Neural cell (in vitro differentiated cells): ENCODE measurements at regions not wholly inside any gene's neighbourhood (a gene's known extent, or its start where the extent isn't known, plus 50 kb on each side); places are given as distances from the start of the nearest gene placed in this dataset.

ENCODE experiments used
- H2AFZ ChIP-seq: fragments of 200-600, 300-800 bp; sonication (generic), shearing (Covaris generic); 2 replicates; pipeline ENCODE4 v1.6.0; 2014; ENCODE audit warnings: low read depth, mild to moderate bottlenecking, antibody characterized with exemption, low read length, moderate library complexity
- H3F3A ChIP-seq: fragments of 200-600 bp; shearing (Covaris generic); 2 replicates; pipeline ENCODE4 v1.6.1; 2016; ENCODE audit warnings: mild to moderate bottlenecking, moderate library complexity, mixed read lengths, antibody characterized with exemption, low read length; ENCODE audit not compliant: insufficient read depth, poor library complexity, severe bottlenecking
- H3K27ac ChIP-seq: fragments of 200-600, 300-800 bp; sonication (generic), shearing (Covaris generic); 2 replicates; pipeline ENCODE4 v1.5.1; 2014; ENCODE audit warnings: mild to moderate bottlenecking, low read length, moderate library complexity
- H3K27me3 ChIP-seq: fragments of 300-800, 200-600 bp; sonication (generic), shearing (Covaris generic); 2 replicates; pipeline ENCODE4 v1.6.0; 2014; ENCODE audit warnings: mild to moderate bottlenecking, low read depth, low read length, moderate library complexity; ENCODE audit not compliant: insufficient read depth
- H3K36me3 ChIP-seq: fragments of 300-800, 200-600 bp; sonication (generic), shearing (Covaris generic); 2 replicates; pipeline ENCODE4 v1.5.1; 2014; ENCODE audit warnings: mild to moderate bottlenecking, antibody characterized with exemption, low read length, moderate library complexity; ENCODE audit not compliant: insufficient read depth
- H3K4me2 ChIP-seq: fragments of 300-800, 200-600 bp; sonication (generic), shearing (Covaris generic); 2 replicates; pipeline ENCODE4 v1.6.0; 2014; ENCODE audit warnings: mild to moderate bottlenecking, low read length
- H3K4me3 ChIP-seq: fragments of 300-800, 200-600 bp; sonication (generic), shearing (Covaris generic); 2 replicates; pipeline ENCODE4 v1.5.1; 2014; ENCODE audit warnings: mild to moderate bottlenecking, low read length, moderate library complexity
- H3K79me2 ChIP-seq: fragments of 200-600 bp; shearing (Covaris generic); replicated peaks from 2 replicates; pipeline ENCODE4 v1.6.0; 2014; ENCODE audit warnings: mild to moderate bottlenecking, low read length, moderate library complexity; ENCODE audit not compliant: insufficient read depth
- H3K9ac ChIP-seq: fragments of 300-800, 200-600 bp; sonication (generic), shearing (Covaris generic); 2 replicates; pipeline ENCODE4 v1.6.1; 2016; ENCODE audit warnings: mild to moderate bottlenecking, low read length, mixed read lengths
- H3K9me2 ChIP-seq: fragments of 200-600 bp; shearing (Covaris generic); 2 replicates; pipeline ENCODE4 v1.6.1; 2016; ENCODE audit warnings: mild to moderate bottlenecking, low read length, mixed read lengths; ENCODE audit not compliant: insufficient read depth
- H3K9me3 ChIP-seq: fragments of 200-600, 300-800 bp; sonication (generic), shearing (Covaris generic); 2 replicates; pipeline ENCODE4 v1.6.1; 2016; ENCODE audit warnings: mild to moderate bottlenecking, mixed run types, low read length, moderate library complexity, mixed read lengths
- H4K20me1 ChIP-seq: fragments of 200-600 bp; shearing (Covaris generic); 2 replicates; pipeline ENCODE4 v1.6.1; 2016; ENCODE audit warnings: mild to moderate bottlenecking, mixed run types; ENCODE audit not compliant: insufficient read depth
- EP300 ChIP-seq: fragments of 450-650 bp; conservative IDR thresholded peaks from 2 replicates; pipeline ENCODE4 v1.6.1; 2014; ENCODE audit warnings: antibody characterized with exemption, mild to moderate bottlenecking, moderate library complexity; ENCODE audit not compliant: poor library complexity, severe bottlenecking
- EZH2 ChIP-seq: fragments of 200-600, 300-800 bp; shearing (Covaris generic), sonication (generic); IDR thresholded peaks from 2 replicates; pipeline ENCODE4 v1.6.1; 2014; ENCODE audit warnings: antibody characterized with exemption, low read length, borderline replicate concordance, mild to moderate bottlenecking; ENCODE audit not compliant: insufficient read depth, poor library complexity, severe bottlenecking
- MXI1 ChIP-seq: fragments of 450-650 bp; conservative IDR thresholded peaks from 2 replicates; pipeline ENCODE4 v1.6.1; 2014; ENCODE audit warnings: antibody characterized with exemption, mild to moderate bottlenecking; ENCODE audit not compliant: poor library complexity, severe bottlenecking
- POLR2AphosphoS5 ChIP-seq: IDR thresholded peaks from 2 replicates; pipeline ENCODE4 v1.6.1; 2012
- RAD21 ChIP-seq: fragments of 450-650 bp; conservative IDR thresholded peaks from 2 replicates; pipeline ENCODE4 v1.6.1; 2014; ENCODE audit warnings: antibody characterized with exemption, mild to moderate bottlenecking, moderate library complexity
- SMC3 ChIP-seq: fragments of 450-650 bp; conservative IDR thresholded peaks from 2 replicates; pipeline ENCODE4 v1.6.1; 2014; ENCODE audit warnings: antibody characterized with exemption, mild to moderate bottlenecking, moderate library complexity; ENCODE audit not compliant: poor library complexity
- TAF1 ChIP-seq: IDR thresholded peaks from 2 replicates; pipeline ENCODE4 v1.6.1; 2012; ENCODE audit warnings: low read depth
- TF ChIP-seq, protein P1 (sequence below): IDR thresholded peaks from 2 replicates; pipeline ENCODE4 v1.6.1; 2012; ENCODE audit warnings: borderline replicate concordance
- TF ChIP-seq, protein P2 (sequence below): fragments of 450-650 bp; IDR thresholded peaks from 2 replicates; pipeline ENCODE4 v1.5.1; 2014; ENCODE audit warnings: antibody characterized with exemption, mild to moderate bottlenecking, moderate library complexity; ENCODE audit not compliant: poor library complexity, severe bottlenecking

DNA sequence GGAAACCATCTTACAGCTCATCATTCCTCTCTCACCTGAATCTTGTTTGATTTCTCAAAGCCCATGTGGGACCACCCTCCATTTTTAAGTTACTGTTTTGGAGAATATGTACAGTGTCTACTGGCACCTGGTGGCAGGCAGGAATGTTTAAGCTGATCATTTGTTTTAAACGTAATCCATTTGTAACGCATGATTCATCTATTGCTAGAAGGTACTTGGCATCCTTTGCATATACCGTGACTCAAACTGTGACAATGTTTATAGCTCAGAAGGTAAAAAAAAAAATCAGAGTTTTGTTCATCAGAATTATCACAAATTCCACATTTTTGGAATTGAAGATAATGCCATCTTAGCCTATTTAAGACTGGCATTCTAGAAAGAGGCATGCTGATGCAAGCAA lies 1007.5 kb upstream of the EEF2KMT start:
- no peaks in the 10 kb centered on the region for H3F3A ChIP-seq
- H3K36me3 ChIP-seq: no peaks in the 10 kb centered on the region
- TF ChIP-seq SMC3 (no peak), RAD21 (peak; percentile 15), POLR2AphosphoS5 (no peak)
- peaks cover 13% of the 10 kb centered on the region for H3K79me2 ChIP-seq
- no peaks in the 10 kb centered on the region for H3K9me2 ChIP-seq
- no peaks in the 10 kb centered on the region for H3K9me3 ChIP-seq
- no peak overlapping the region for H3K9ac ChIP-seq
- H3K4me3 ChIP-seq: no peak overlapping the region
- H3K27ac ChIP-seq: peak overlapping the region; percentile 2
- H4K20me1 ChIP-seq: no peaks in the 10 kb centered on the region
- no peaks in the 10 kb centered on the region for H3K27me3 ChIP-seq
- no peak overlapping the region for H2AFZ ChIP-seq
- no peak overlapping the region for H3K4me2 ChIP-seq

DNA sequence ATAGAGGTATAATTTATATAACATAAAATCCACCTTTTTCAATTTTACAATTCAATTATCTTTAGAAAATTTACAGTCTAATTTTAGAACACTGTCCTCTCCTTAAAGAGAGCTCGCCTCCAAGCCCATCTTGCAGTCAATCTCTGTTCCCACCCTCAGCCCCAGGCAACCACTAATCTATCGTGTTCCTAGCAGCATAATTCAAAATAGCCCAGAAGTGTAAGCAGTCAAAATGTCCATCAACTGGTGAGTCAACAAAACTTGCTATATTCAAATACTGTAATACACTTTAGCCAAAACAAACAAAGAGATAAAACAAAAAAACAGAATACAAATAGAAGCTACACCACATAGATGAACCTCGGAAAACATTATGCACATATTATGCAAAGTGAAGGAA lies 1006.8 kb upstream of the EEF2KMT start:
- no peak overlapping the region for H3K4me2 ChIP-seq
- TF ChIP-seq, protein P1, sequence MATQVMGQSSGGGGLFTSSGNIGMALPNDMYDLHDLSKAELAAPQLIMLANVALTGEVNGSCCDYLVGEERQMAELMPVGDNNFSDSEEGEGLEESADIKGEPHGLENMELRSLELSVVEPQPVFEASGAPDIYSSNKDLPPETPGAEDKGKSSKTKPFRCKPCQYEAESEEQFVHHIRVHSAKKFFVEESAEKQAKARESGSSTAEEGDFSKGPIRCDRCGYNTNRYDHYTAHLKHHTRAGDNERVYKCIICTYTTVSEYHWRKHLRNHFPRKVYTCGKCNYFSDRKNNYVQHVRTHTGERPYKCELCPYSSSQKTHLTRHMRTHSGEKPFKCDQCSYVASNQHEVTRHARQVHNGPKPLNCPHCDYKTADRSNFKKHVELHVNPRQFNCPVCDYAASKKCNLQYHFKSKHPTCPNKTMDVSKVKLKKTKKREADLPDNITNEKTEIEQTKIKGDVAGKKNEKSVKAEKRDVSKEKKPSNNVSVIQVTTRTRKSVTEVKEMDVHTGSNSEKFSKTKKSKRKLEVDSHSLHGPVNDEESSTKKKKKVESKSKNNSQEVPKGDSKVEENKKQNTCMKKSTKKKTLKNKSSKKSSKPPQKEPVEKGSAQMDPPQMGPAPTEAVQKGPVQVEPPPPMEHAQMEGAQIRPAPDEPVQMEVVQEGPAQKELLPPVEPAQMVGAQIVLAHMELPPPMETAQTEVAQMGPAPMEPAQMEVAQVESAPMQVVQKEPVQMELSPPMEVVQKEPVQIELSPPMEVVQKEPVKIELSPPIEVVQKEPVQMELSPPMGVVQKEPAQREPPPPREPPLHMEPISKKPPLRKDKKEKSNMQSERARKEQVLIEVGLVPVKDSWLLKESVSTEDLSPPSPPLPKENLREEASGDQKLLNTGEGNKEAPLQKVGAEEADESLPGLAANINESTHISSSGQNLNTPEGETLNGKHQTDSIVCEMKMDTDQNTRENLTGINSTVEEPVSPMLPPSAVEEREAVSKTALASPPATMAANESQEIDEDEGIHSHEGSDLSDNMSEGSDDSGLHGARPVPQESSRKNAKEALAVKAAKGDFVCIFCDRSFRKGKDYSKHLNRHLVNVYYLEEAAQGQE: no peak
- TF ChIP-seq TAF1: no peak
- TF ChIP-seq RAD21: no peak
- no peak for TF ChIP-seq POLR2AphosphoS5
- TF ChIP-seq EZH2: no peak
- TF ChIP-seq SMC3: no peak
- no peak for TF ChIP-seq EP300
- no peaks in the 10 kb centered on the region for H3K36me3 ChIP-seq
- no peaks in the 10 kb centered on the region for H3K9me3 ChIP-seq
- no peaks in the 10 kb centered on the region for H3K27me3 ChIP-seq
- H3K79me2 ChIP-seq: peaks cover 10% of the 10 kb centered on the region
- H4K20me1 ChIP-seq: no peaks in the 10 kb centered on the region
- H2AFZ ChIP-seq: no peak overlapping the region
- H3F3A ChIP-seq: no peaks in the 10 kb centered on the region
- H3K4me3 ChIP-seq: no peak overlapping the region
- H3K9me2 ChIP-seq: no peaks in the 10 kb centered on the region
- H3K9ac ChIP-seq: no peak overlapping the region
- no peak overlapping the region for H3K27ac ChIP-seq

DNA sequence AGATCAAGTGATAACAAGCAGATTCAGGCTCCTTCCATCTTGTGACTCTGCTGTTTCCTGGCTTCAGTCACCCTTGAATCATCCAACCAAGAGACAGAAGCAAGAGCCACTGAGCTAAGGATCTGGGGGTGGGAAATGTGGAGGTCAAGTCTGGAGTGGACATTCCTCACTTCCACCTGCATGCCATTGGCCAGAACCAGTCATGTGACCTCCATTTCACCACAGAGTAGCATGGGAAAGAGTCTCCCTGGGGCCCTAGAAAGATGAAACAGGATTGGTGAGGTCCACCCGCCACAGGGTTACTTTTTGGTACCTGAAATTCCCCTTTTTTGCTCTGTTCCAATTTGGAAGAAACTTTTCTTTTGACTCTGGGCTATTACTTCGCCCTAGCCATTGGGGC lies 1006.0 kb upstream of the EEF2KMT start:
- H3K4me2 ChIP-seq: no peak overlapping the region
- no peaks in the 10 kb centered on the region for H3K9me3 ChIP-seq
- H4K20me1 ChIP-seq: no peaks in the 10 kb centered on the region
- no peak overlapping the region for H2AFZ ChIP-seq
- no peaks in the 10 kb centered on the region for H3K9me2 ChIP-seq
- H3K36me3 ChIP-seq: no peaks in the 10 kb centered on the region
- no peak overlapping the region for H3K27ac ChIP-seq
- peaks cover 10% of the 10 kb centered on the region for H3K79me2 ChIP-seq
- no peak overlapping the region for H3K4me3 ChIP-seq
- H3F3A ChIP-seq: no peaks in the 10 kb centered on the region
- TF ChIP-seq, protein P2, sequence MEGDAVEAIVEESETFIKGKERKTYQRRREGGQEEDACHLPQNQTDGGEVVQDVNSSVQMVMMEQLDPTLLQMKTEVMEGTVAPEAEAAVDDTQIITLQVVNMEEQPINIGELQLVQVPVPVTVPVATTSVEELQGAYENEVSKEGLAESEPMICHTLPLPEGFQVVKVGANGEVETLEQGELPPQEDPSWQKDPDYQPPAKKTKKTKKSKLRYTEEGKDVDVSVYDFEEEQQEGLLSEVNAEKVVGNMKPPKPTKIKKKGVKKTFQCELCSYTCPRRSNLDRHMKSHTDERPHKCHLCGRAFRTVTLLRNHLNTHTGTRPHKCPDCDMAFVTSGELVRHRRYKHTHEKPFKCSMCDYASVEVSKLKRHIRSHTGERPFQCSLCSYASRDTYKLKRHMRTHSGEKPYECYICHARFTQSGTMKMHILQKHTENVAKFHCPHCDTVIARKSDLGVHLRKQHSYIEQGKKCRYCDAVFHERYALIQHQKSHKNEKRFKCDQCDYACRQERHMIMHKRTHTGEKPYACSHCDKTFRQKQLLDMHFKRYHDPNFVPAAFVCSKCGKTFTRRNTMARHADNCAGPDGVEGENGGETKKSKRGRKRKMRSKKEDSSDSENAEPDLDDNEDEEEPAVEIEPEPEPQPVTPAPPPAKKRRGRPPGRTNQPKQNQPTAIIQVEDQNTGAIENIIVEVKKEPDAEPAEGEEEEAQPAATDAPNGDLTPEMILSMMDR: no peak
- TF ChIP-seq SMC3: no peak
- no peak for TF ChIP-seq TAF1
- TF ChIP-seq EZH2: no peak
- no peak for TF ChIP-seq POLR2AphosphoS5
- TF ChIP-seq MXI1: no peak
- no peak for TF ChIP-seq EP300
- TF ChIP-seq, protein P1: no peak
- no peak for TF ChIP-seq RAD21
- no peak overlapping the region for H3K9ac ChIP-seq
- no peaks in the 10 kb centered on the region for H3K27me3 ChIP-seq
